GM23248 (cell line): ENCODE measurements at regions not wholly inside any gene's neighbourhood (a gene's known extent, or its start where the extent isn't known, plus 50 kb on each side); places are given as distances from the start of the nearest gene placed in this dataset.

Source experiments
- EZH2 ChIP-seq: fragments of 200-600 bp; sonication (generic); IDR thresholded peaks from 2 replicates; pipeline ENCODE4 v1.6.1; 2018; ENCODE audit warnings: antibody characterized with exemption, mild to moderate bottlenecking; ENCODE audit not compliant: insufficient read depth, poor library complexity, severe bottlenecking
- EZH2phosphoT487 ChIP-seq: fragments of 200-600 bp; sonication (generic); IDR thresholded peaks from 2 replicates; pipeline ENCODE4 v1.6.1; 2018; ENCODE audit warnings: antibody characterized with exemption, moderate library complexity, mild to moderate bottlenecking, low read depth; ENCODE audit not compliant: insufficient read depth

GRCh38 chr10:131442271-131442670 is 130.8 kb upstream of the TCERG1L start:
- TF ChIP-seq EZH2, result no peak
- TF ChIP-seq EZH2phosphoT487, result no peak
